MCF 10A (cell line): ENCODE measurements at regions not wholly inside any gene's neighbourhood (a gene's known extent, or its start where the extent isn't known, plus 50 kb on each side); places are given as distances from the start of the nearest gene placed in this dataset.

Source experiments
- BruUV-seq: library from RNA; stranded (reverse); fragments of 400-500 nt; replicated peaks from 2 replicates; lab custom pipeline; 2021; lab: Mats Ljungman, UMichigan
- CTCF ChIA-PET: fragments of 300-600 bp; sonication (Branson Sonifier 250); formaldehyde crosslinking; extraction: SDS; loops from one replicate; lab custom pipeline; 2021; ENCODE audit warnings: antibody characterized with exemption, inconsistent platforms; lab: Yijun Ruan, JAX
- POLR2A ChIA-PET: fragments of 300-600, 350-650 bp; sonication (Branson Sonifier 250); formaldehyde crosslinking; extraction: SDS; loops from one replicate; lab custom pipeline; 2020; ENCODE audit warnings: antibody characterized with exemption, inconsistent platforms; lab: Yijun Ruan, JAX
- DNase-seq: peaks from one replicate; pipeline ENCODE4 v3.0.0-alpha.2; 2018; ENCODE audit not compliant: unreplicated experiment
- H3K27ac Mint-ChIP-seq: one replicate; pipeline ENCODE4 v1.8.0; 2022; ENCODE audit warnings: mild to moderate bottlenecking, low read depth, mixed read lengths; ENCODE audit not compliant: unreplicated experiment
- H3K27me3 Mint-ChIP-seq: one replicate; pipeline ENCODE4 v1.8.0; 2022; ENCODE audit warnings: mixed read lengths; ENCODE audit not compliant: insufficient read depth, unreplicated experiment
- H3K36me3 Mint-ChIP-seq: one replicate; pipeline ENCODE4 v1.8.0; 2022; ENCODE audit warnings: mild to moderate bottlenecking, moderate library complexity, mixed read lengths; ENCODE audit not compliant: insufficient read depth, unreplicated experiment
- H3K4me1 Mint-ChIP-seq: one replicate; pipeline ENCODE4 v1.8.0; 2022; ENCODE audit warnings: mixed read lengths; ENCODE audit not compliant: insufficient read depth, unreplicated experiment
- H3K4me3 Mint-ChIP-seq: one replicate; pipeline ENCODE4 v1.8.0; 2022; ENCODE audit warnings: mild to moderate bottlenecking, moderate library complexity, mixed read lengths; ENCODE audit not compliant: unreplicated experiment
- H3K9me3 Mint-ChIP-seq: one replicate; pipeline ENCODE4 v1.8.0; 2022; ENCODE audit warnings: mixed read lengths; ENCODE audit not compliant: unreplicated experiment
- intact Hi-C: fragments of 100-400 bp; cut with micrococcal nuclease; formaldehyde crosslinking; loops from 2 replicates; pipeline ENCODE4 v1.14.1; 2022
- TF ChIP-seq, protein P1 (sequence below): fragments of 200-600 bp; IDR thresholded peaks from one replicate; pipeline ENCODE4 v1.8.0; 2022; ENCODE audit warnings: antibody characterized with exemption, mild to moderate bottlenecking; ENCODE audit not compliant: unreplicated experiment

DNA sequence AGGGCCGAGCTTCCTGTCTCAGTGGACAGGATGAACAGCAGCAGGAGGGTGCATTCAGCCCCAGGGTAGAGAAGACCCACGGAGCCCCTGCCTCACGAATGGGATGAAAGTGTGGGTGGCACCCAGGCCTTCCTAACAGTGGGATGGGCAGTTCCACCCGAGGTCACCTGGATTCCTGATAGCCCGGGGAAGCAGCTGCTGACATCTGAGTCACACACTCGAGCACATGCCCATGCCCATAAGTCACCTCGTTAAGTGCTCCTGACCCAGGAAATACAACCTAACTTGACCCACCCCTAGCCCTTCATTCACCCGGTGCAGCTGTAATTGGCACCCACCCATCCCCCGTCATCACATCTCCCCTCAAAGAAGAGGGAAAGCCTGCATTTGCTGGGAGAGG is 85.3 kb upstream of the FOXF1 start:
- intact Hi-C loops = no loop called here
- H3K4me3 Mint-ChIP-seq = no peak overlapping the region
- no TSS peak for BruUV-seq
- H3K4me1 Mint-ChIP-seq = no peaks in the 10 kb centered on the region
- POLR2A ChIA-PET = no interaction called here
- no peak overlapping the region for H3K27ac Mint-ChIP-seq
- no peak for DNase-seq
- TF ChIP-seq, protein P1, sequence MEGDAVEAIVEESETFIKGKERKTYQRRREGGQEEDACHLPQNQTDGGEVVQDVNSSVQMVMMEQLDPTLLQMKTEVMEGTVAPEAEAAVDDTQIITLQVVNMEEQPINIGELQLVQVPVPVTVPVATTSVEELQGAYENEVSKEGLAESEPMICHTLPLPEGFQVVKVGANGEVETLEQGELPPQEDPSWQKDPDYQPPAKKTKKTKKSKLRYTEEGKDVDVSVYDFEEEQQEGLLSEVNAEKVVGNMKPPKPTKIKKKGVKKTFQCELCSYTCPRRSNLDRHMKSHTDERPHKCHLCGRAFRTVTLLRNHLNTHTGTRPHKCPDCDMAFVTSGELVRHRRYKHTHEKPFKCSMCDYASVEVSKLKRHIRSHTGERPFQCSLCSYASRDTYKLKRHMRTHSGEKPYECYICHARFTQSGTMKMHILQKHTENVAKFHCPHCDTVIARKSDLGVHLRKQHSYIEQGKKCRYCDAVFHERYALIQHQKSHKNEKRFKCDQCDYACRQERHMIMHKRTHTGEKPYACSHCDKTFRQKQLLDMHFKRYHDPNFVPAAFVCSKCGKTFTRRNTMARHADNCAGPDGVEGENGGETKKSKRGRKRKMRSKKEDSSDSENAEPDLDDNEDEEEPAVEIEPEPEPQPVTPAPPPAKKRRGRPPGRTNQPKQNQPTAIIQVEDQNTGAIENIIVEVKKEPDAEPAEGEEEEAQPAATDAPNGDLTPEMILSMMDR = no peak
- H3K36me3 Mint-ChIP-seq = no peaks in the 10 kb centered on the region
- CTCF ChIA-PET = interaction anchor here (0.6 kb wide), 1 partner anchor 13 kb away, joined by 3 read pairs; no protein-coding TSS in a partner anchor
- H3K9me3 Mint-ChIP-seq = no peaks in the 10 kb centered on the region
- peaks cover 4% of the 10 kb centered on the region for H3K27me3 Mint-ChIP-seq

DNA sequence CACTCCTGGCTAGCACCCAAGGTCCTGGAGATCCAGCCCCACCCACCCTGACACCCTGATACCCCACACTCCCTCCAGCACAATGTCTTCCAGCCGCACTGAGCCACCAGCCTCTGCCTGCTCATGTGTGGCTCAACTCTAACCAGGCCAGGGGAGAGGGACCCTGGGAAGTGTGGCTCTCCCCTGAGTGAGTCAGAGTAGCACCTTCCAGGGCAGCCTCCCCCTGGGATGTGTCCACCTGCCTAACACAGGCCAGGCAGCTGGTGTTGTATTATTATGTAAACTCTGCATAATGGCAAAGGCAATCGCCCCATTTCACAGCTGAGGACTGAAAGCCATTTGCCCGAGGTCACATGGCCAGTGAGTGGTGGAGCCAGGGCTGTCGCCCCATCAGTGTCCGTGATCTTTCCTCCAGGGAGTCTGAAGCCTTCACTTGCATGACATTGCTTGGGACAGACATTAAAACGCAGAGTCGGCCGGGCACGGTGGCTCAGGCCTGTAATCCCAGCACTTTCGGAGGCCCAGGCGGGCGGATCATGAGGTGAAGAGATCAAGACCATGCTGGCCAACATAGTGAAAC is 84.2 kb upstream of the FOXF1 start:
- intact Hi-C loops = no loop called here
- no TSS peak for BruUV-seq
- no peak overlapping the region for H3K27ac Mint-ChIP-seq
- no peak for DNase-seq
- H3K36me3 Mint-ChIP-seq = no peaks in the 10 kb centered on the region
- peaks cover 16% of the 10 kb centered on the region for H3K27me3 Mint-ChIP-seq
- H3K4me3 Mint-ChIP-seq = no peak overlapping the region
- H3K9me3 Mint-ChIP-seq = no peaks in the 10 kb centered on the region
- H3K4me1 Mint-ChIP-seq = no peaks in the 10 kb centered on the region
- ChIA-PET POLR2A (no interaction called here), CTCF (interaction anchor here (0.5 to 0.6 kb wide), 2 partner anchors 90 to 268 kb away, joined by 3 to 4 read pairs; no protein-coding TSS in a partner anchor)
- TF ChIP-seq, protein P1 = no peak

DNA sequence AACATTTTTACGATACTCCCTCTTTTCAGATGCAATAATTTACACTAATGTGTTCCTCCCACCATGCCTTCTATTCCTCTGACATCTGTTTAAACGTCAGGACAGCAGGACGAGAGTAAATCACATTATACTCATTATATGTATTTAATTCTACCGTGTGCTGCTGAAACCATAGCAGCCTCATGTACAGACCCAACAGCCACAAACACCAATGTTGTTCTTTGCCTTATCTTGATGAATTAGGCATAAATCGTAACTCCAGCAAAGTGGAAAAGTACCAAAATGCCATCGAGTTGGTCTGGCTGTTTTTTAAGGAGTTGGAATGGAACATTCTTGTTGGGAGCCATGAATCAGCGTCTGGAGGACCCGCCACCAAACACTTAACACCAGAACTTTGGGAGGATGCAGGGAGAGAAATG is 82.9 kb upstream of the FOXF1 start:
- ChIA-PET POLR2A (no interaction called here), CTCF (no interaction called here)
- H3K4me1 Mint-ChIP-seq = no peaks in the 10 kb centered on the region
- H3K4me3 Mint-ChIP-seq = no peak overlapping the region
- H3K9me3 Mint-ChIP-seq = no peaks in the 10 kb centered on the region
- intact Hi-C loops = no loop called here
- no peak overlapping the region for H3K27ac Mint-ChIP-seq
- no peak for DNase-seq
- no peaks in the 10 kb centered on the region for H3K36me3 Mint-ChIP-seq
- H3K27me3 Mint-ChIP-seq = peaks cover 29% of the 10 kb centered on the region
- TF ChIP-seq, protein P1 = no peak
- BruUV-seq = no TSS peak

DNA sequence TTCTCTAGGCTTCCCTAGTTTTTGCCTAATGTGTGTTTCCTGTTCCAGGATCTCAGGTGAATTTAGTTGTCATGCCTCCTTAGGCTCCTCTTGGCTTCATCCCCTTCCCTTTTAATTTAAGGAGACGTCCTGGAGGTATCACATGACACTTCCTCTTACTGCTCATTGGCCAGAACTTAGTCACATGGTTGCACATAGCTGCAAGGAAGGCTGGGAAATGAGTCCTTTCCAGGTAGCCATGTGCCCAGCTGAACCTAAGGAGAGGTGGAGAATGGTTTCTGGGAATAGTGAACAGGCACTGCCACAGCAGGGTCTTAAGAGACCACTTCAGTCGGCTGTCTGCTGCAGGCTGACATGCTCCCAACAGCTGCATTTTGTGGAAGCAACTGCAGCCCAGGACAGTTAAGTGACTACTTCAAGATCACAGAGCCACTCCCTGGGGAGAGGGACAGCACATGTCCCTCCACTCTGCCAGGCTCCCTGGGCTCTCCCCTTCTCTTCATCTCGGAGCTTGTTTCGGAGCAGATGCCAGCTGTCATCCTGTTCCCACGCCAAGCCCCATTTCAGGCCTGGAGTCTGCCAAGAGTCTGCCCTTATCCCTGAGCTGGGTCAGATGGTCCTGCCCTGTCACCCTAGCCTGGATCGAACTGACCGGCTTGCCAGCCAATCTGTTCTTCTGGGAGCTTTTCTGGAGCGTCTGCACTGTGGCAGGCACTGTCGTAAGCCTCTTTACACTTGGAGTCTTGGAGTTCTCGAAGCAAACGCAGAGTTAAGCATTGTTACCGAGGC is 81.4 kb upstream of the FOXF1 start:
- no peak overlapping the region for H3K4me3 Mint-ChIP-seq
- H3K36me3 Mint-ChIP-seq = no peaks in the 10 kb centered on the region
- POLR2A ChIA-PET = no interaction called here
- H3K27ac Mint-ChIP-seq = no peak overlapping the region
- H3K27me3 Mint-ChIP-seq = peaks cover 41% of the 10 kb centered on the region
- CTCF ChIA-PET = interaction anchor here (0.6 to 0.7 kb wide), 3 partner anchors 42 to 627 kb away, joined by 3 read pairs; no protein-coding TSS in a partner anchor
- intact Hi-C loops = no loop called here
- TF ChIP-seq, protein P1 = no peak
- no peaks in the 10 kb centered on the region for H3K4me1 Mint-ChIP-seq
- H3K9me3 Mint-ChIP-seq = no peaks in the 10 kb centered on the region
- no peak for DNase-seq
- BruUV-seq = no TSS peak
